SU-DHL-6 (cell line): ENCODE measurements at regions not wholly inside any gene's neighbourhood (a gene's known extent, or its start where the extent isn't known, plus 50 kb on each side); places are given as distances from the start of the nearest gene placed in this dataset.

Source experiments
- EZH2phosphoT487 ChIP-seq: fragments of 200-600 bp; sonication (generic), shearing (Covaris generic); conservative IDR thresholded peaks from 2 replicates; pipeline ENCODE4 v1.6.1; 2018; ENCODE audit warnings: mild to moderate bottlenecking, antibody characterized with exemption, low read length, moderate library complexity, mixed read lengths
- TF ChIP-seq, protein P1 (sequence below): fragments of 200-600 bp; sonication (generic); IDR thresholded peaks from one replicate; pipeline ENCODE4 v1.5.1; 2017; ENCODE audit warnings: antibody characterized with exemption, mild to moderate bottlenecking, low read length, moderate library complexity; ENCODE audit not compliant: insufficient read depth, poor library complexity, severe bottlenecking

GRCh38 chr4:123934096-123934495 is 537.5 kb downstream of the SPRY1 start:
- TF ChIP-seq, protein P1, sequence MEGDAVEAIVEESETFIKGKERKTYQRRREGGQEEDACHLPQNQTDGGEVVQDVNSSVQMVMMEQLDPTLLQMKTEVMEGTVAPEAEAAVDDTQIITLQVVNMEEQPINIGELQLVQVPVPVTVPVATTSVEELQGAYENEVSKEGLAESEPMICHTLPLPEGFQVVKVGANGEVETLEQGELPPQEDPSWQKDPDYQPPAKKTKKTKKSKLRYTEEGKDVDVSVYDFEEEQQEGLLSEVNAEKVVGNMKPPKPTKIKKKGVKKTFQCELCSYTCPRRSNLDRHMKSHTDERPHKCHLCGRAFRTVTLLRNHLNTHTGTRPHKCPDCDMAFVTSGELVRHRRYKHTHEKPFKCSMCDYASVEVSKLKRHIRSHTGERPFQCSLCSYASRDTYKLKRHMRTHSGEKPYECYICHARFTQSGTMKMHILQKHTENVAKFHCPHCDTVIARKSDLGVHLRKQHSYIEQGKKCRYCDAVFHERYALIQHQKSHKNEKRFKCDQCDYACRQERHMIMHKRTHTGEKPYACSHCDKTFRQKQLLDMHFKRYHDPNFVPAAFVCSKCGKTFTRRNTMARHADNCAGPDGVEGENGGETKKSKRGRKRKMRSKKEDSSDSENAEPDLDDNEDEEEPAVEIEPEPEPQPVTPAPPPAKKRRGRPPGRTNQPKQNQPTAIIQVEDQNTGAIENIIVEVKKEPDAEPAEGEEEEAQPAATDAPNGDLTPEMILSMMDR: no peak
- no peak for TF ChIP-seq EZH2phosphoT487
